SK-N-SH (cell line): ENCODE measurements at regions not wholly inside any gene's neighbourhood (a gene's known extent, or its start where the extent isn't known, plus 50 kb on each side); places are given as distances from the start of the nearest gene placed in this dataset.

Experiments
- NRF1 ChIP-seq: IDR thresholded peaks from 2 replicates; pipeline ENCODE4 v1.6.1; 2012; ENCODE audit warnings: low read depth, mild to moderate bottlenecking, low read length
- TEAD4 ChIP-seq: IDR thresholded peaks from 2 replicates; pipeline ENCODE4 v1.4.0; 2012; ENCODE audit warnings: mild to moderate bottlenecking, borderline replicate concordance; ENCODE audit not compliant: insufficient read depth

DNA sequence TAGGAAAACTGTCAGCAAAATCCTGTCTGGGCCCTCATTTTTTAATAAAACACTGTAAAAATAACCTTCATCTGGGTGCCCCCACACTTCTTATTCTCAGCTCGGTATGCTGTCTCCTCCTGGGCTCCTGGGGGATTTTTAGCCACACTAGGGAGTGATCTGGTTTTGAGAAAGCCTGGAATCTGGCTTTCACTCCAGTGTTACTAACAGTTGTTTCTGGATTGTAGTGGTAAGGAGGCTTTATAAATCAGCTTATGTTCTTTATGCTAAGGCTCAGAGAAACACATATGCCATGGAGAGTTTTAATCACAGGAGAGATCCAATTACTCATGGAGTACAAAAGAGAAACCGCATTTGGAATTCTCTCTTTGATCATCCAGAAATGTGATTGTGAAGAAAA, 744.3 kb upstream of the SOX11 start:
- TF ChIP-seq NRF1 (no peak), TEAD4 (no peak)
